Islet of Langerhans (tissue), 1 donor: ENCODE measurements at regions not wholly inside any gene's neighbourhood (a gene's known extent, or its start where the extent isn't known, plus 50 kb on each side); places are given as distances from the start of the nearest gene placed in this dataset.
"Not testable (repeated sequence)": the region's sequence is repeated elsewhere in the genome, so short reads cannot be mapped to it uniquely, and the experiment has no call there.

ENCODE experiments used
- FAIRE-seq: peaks from one replicate; lab custom pipeline; 2011; peaks lifted over from hg19 to GRCh38; lab: Jason Lieb, UNC

- FAIRE-seq, result no peak
These were observed 233.1 kb upstream of the MSX2 start for GRCh38 chr5:174491265-174491664.

- FAIRE-seq, result no peak
These were observed 232.5 kb upstream of the MSX2 start for GRCh38 chr5:174491761-174492350.

- FAIRE-seq, result no peak
These were observed 230.9 kb upstream of the MSX2 start for GRCh38 chr5:174493530-174493929.

GRCh38 chr5:174497939-174498338 is 226.4 kb upstream of the MSX2 start:
- FAIRE-seq, result not testable (repeated sequence)

GRCh38 chr5:174498575-174498974 is 225.8 kb upstream of the MSX2 start:
- FAIRE-seq, result not testable (repeated sequence)

GRCh38 chr5:174500636-174501035 is 223.7 kb upstream of the MSX2 start:
- FAIRE-seq, result no peak

- FAIRE-seq, result no peak
These were observed 222.8 kb upstream of the MSX2 start for GRCh38 chr5:174501461-174502069.

- no peak for FAIRE-seq
These were observed 221.3 kb upstream of the MSX2 start for GRCh38 chr5:174503086-174503460.

- no peak for FAIRE-seq
These were observed 220.7 kb upstream of the MSX2 start for GRCh38 chr5:174503461-174504265.

GRCh38 chr5:174504266-174504726 is 220.1 kb upstream of the MSX2 start:
- no peak for FAIRE-seq

- FAIRE-seq, result no peak
These were observed 218.8 kb upstream of the MSX2 start for GRCh38 chr5:174505621-174506020.

- not testable (repeated sequence) for FAIRE-seq
These were observed 213.5 kb upstream of the MSX2 start for GRCh38 chr5:174510782-174511453.

- no peak for FAIRE-seq
These were observed 212.6 kb upstream of the MSX2 start for GRCh38 chr5:174511714-174512253.

GRCh38 chr5:174514325-174514724 is 210.1 kb upstream of the MSX2 start:
- no peak for FAIRE-seq

- FAIRE-seq, result no peak
These were observed 209.4 kb upstream of the MSX2 start for GRCh38 chr5:174514983-174515394.

GRCh38 chr5:174516741-174517140 is 207.6 kb upstream of the MSX2 start:
- no peak for FAIRE-seq

GRCh38 chr5:174518512-174518911 is 205.9 kb upstream of the MSX2 start:
- FAIRE-seq, result no peak

- FAIRE-seq, result no peak
These were observed 203.7 kb upstream of the MSX2 start for GRCh38 chr5:174520420-174521396.

- no peak for FAIRE-seq
These were observed 202.9 kb upstream of the MSX2 start for GRCh38 chr5:174521449-174521848.

GRCh38 chr5:174522480-174523260 is 201.7 kb upstream of the MSX2 start:
- FAIRE-seq, result no peak
